Fibroblast of the conjunctiva (primary cell): ENCODE measurements at regions not wholly inside any gene's neighbourhood (a gene's known extent, or its start where the extent isn't known, plus 50 kb on each side); places are given as distances from the start of the nearest gene placed in this dataset.

Experiments used
- DNase-seq: peaks from one replicate; pipeline ENCODE4 v3.0.0-alpha.2; 2010; ENCODE audit warnings: low read depth

DNA sequence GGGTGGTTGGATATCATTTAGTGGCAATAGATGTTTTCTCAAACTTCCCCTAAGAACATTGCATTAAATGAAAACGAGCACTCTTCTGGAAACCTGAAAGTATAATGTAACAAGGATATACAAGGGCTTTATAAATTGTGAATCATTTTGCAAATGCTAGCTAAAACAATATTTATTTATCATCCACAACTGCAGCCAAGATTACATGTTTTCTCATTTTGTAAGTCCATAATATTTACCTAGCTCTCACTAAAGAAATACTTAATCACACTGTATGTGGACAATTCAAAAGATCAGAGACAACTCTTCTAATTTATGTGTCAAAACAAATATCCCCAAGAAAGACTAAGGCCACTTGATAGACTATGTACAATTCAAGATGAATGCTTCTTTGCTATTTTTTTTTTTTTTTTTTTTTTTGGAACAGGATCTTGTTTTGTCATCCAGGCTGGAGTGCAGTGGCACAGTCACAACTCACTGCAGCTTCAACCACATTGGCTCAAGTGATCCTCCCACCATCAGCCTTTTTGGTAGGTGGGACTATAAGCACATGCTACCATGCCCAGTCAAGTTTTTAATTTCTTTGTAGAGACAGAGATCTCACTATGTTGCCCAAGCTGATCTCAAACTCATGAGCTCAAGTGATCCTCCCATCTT lies 427.7 kb upstream of the THBS1 start:
- no peak for DNase-seq

DNA sequence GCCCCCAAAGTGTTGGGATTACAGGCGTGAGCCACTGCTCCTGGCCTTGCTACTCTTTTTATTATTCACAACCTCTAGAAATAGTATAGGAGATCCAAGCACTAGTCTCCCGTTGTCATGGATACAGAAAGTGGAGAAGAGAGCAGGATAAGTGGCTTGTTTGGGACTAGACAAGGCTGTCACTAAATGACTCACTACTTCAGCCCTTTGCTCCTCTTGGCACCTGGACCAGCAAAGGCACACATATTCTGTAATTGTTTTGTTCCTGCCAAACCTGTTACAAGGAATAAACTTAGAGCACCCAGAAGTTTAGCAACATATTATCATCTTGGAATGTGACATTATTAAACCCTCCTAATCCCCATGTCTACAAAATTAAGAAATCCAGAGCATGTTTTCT lies 427.2 kb upstream of the THBS1 start:
- no peak for DNase-seq

DNA sequence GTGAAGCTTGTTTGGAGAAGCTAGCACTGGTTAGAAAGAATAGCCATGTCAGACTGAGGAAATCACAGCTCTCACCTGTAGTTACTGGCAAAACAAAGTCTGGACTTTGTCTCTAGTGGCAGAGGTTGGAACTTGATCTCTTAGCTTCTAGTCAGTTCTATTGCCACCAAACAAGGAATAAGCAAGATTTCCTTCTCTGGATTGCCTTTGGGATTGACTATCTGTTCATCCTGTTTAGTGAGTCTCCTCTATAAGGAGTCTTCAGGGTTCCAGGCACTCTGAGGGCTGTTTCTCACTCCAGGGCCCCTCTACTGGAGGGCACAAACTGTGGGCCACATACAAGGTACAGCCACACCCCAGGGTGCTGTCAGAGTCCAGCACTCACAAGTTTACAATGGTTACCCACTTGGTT lies 426.6 kb upstream of the THBS1 start:
- DNase-seq: no peak

DNA sequence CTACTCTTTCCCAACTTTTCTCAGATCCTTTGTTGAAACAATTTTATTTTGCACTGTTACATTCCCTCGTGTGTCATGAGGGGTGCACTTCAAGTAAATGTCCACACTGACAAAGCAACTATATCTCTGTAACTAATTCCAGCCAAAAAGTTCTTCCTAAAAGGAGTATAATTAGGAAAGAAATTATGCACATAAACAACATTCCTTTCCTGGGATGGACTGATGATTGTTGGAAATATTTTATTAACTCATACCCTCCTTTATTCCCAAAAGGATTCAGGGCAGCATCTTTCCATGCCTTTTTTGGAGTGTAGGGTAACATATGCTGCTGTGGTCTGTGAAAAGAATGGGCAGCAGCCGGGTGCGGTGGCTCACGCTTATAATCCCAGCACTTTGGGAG lies 426.1 kb upstream of the THBS1 start:
- DNase-seq: no peak

DNA sequence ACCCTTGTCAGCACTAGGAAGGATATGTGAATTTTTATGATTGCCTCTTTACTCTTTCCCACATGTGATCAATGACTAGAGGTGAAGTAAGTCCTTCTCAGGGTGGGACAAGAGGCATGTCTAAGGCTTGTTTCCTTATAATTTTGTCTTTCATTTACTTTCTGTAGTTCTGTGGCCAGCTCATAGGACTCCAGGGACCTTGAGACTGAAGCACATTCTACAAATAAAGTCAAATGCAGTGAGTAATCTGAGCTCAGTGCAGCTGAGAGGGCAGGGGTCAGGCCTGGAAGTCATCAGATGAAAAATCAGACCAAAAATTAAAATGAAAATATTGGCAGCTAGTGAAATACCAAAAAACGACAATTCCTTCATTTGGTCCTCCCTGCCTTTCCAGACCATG lies 424.7 kb upstream of the THBS1 start:
- DNase-seq: peak; percentile 66

DNA sequence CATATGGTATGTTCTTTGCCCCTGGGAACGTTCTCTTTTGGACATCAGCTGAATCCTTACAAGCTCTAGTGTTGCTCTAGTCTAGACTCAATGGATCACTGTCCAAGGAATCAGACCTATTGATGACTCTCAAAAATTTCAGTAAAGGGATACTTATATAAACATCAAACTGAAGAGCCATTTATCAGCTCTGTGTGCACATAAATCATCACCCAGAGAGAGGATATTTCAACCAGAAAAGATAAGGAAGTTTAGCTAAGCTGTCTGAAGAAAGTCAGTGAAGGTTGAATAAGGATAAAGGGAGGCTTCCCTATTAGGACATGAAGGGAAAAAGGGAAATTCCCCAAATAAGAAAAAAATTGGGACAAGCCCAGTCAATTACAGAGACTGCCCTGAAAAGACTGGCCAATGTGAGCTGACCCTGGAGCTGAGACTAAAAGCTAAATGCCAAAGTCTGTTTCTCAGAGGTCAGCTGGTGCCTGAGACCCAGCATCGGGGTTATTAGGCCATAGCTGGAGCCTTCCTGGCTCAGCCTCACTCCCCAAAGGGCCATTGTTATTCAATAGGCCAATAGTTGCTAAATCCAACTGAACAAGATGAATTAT lies 424.1 kb upstream of the THBS1 start:
- DNase-seq: no peak

DNA sequence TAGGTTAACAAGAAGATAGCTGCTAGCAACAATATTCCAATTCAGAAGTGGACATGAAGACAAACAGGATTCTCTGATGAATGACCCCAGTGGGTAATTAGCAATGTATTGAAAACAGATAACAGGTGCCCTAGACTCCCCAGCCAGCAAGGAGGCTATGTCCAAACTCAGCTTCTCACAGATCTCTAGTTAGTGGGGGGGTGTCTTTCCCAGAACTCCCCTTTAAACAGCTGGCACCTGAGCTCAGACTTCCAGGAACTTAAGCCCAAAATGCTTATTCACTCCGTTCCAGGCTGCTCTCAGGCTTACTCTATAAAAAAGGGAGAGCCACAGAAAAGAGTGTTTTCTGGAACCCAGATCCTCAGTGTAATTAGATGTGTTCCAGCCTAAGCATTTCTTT lies 423.0 kb upstream of the THBS1 start:
- no peak for DNase-seq

DNA sequence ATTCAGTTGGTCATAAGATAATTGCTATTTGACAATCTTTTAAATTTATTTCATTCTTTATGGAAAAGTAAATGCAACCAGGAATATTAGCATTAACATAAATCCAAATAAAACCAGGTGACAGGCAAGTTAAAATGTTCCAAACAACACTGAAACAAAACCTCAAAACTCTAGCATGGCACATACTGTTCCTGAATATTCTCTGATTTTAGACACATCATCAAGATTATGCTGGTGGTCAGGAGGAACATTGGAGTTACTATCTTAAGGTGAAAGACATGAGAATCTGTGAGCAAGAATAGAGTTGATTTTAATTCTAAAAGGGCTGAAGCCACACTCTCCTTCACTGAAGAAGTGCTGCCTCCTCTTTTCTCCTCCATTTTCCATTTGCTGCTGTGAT lies 421.0 kb upstream of the THBS1 start:
- DNase-seq: no peak

DNA sequence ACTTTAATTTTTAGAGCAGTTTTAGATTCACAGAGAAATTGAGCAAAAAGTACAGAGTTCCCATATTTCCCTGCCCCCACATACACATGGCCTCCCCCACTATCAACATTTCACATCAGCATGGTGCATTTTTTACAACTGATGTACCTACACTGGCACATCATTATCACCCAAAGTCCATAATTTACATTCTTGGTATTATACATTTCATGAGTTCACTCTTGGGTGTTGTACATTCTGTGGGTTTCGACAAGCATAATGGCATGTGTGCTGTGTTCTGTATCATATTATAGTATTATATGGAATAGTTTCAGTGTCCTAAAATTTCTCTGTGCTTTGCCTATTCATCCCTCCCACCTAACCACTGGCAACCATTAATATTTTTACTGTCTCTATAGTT lies 419.8 kb upstream of the THBS1 start:
- no peak for DNase-seq

DNA sequence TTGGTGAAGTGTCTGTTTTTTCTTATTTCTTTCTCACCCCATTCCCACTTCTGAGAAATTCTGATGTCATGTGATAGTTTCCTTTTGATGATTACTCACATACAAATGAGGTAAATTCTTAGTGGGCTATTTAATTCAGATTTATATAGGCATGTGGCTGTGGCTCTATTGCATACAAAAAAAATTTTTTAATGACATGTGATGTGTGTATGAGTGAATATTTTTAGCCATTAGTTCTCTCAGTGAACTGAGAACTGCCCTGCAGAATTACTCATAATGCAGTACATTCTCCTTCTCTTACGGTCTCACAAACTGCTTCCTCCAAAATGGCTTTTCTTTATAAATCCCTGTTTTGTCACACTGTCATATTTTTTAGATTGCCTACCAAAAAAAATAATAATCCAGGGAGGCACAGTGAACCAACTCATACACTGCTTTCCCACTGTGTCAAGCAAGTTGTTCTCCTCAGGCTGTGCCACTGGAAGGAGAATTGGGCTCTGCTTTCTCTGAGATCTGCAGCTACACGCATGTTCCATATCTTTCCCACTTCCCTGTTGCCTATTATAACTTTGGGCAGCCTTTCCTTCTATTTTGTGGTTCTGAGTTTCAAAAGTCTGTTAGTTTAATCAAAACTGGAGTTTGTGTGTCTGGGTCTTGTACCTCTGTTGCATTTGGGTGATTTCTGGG lies 415.7 kb upstream of the THBS1 start:
- DNase-seq: no peak

DNA sequence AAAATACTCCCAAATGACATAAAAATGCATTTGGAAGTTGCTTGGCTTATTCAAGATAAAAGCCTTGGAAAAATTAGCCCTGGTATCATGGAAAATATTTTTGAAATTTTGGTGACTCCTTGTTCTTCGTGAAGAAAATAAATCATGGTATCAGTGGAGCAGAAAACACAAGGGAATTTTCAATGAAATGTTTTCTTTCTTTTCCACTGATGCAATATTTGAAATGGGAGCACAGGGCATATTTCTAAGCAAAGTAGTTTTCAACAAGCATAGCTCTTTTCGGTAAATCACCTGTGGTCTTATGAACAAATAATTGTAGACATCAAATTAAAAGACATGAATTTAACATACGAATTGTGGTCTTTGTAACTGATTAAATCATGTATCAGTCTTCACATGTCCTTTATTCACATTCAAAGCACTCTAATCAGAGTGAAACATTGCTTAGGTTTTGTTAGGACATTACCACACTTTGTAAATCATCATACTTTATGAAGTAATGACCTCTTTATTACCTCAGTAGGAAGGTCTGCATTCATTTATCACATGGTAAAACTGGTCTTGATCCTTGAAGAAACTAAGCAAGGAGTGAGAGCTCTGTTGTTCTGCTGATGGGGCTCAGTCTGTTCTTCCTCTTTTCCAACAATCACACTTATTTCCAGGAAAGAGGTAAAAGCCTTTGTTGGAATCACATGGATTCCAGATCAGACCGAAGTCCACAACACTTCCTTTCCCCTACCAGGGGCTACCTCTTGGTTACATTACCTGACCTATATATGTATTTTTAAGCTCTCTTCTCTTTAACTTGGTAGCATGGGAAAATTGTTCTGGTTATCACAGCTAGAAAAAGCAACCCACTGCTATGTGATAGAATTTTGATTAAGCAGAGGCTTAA lies 413.5 kb upstream of the THBS1 start:
- no peak for DNase-seq

DNA sequence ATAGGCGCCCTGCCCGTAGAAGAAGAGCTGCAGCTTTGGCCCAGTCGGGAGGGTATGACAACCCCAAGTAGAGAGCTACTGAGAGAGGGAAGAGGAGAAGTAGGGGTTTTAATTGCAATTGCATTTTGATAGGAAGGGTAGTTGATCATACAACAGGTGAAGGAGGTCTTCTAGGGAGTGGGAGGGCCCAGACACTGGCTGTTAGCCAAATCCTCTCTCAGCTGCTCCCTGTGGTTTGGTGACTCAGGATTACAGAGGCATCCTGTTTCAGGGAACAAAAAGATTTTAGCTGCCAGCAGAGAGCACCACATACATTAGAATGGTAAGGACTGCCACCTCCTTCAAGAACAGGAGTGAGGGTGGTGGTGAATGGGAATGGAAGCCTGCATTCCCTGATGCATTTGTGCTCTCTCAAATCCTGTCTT lies 408.9 kb upstream of the THBS1 start:
- peak; percentile 94 for DNase-seq

DNA sequence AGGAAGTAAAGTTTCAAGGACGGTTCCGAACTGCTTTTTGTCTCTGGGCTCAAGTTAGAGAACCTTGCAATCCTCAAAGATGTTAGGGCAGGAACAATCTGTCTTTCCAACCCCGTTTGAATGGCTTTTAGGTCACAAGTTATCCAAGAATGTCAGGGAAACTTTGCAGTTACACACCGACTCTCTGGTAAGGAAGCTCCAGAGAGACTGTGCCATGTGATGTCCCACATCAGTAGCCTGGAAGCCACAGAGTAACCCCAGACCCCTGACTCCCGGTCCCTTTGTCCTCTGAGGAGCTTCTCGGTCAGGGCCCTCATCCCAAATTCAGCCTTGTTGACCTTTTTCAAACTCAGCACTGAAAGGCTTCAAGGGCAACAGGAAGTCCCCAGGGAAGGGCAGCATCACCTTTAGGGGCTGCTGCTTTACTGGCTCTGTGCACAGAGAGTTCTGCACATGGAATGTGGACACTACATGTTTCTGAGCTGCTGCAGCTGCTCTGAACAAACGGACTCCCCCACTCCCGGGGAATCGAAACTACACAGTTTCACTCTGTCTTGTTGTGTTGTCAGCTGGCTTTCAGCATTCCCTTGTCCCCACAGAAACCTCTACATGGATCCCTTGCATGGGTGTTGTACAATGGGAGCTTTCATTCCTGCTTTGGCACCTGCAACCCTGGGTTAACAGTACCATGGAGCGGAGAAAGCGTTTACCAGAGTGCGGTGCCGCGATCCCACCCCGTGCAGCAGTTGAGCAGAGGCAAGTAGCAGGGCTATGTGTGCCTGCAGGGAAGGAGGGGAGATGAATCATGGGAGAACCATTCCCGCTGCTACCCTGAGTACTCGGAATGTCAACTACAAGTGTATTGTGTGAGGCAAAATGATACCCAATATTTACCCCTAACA lies 408.2 kb upstream of the THBS1 start:
- no peak for DNase-seq

DNA sequence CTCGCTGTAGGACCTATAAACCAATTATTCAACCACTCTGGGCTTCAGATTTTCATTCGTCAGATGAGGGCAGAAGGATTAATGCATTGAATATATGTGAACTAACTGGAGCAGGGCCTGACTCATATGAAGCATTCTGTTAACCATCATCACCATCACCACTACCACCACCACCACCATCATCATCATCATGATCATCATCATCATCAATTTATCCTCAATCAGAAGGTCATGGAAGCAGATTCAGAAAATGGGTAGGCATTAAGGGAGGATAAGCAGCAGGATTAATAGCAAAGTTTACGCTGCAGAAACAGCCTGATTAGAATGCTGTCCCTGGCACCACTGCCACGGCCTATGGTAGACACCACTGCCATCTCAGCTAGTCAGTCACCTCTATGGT lies 407.5 kb upstream of the THBS1 start:
- no peak for DNase-seq

DNA sequence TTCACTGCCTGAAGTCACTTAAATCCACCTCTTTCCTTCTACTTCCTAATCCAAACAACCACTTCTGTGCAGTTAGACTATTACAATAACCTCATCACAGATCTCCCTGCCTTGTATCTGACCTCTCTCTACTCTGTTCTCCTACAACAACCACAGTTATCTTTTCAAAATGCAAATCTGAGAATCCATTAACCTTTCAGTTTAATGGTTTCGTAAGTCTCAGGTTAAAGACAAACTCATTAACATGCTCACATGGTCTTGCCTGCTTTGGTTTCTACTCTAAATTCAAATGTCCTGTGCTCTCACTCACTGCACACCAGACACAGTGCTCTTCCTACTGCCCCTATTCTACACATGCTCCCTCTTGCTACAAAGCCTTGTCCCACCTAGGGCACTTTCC lies 406.5 kb upstream of the THBS1 start:
- no peak for DNase-seq

DNA sequence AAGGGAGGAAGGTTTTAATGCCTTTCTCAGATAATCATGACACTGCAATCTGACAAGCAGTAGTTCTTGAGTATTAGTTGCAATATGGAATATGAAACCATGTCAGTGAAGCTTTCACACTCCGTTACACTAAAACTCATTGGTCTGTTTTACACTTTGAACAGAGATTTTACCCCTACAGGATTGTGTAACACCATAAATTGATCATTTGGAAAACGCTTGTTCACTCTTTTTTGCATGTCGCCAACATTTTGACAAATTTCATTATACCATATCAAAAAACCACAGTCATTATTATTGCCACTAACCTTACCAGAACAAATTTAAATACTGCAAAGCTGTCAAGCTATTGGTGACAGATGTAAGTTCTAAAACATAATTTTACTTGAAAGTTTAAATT lies 404.8 kb upstream of the THBS1 start:
- DNase-seq: no peak

DNA sequence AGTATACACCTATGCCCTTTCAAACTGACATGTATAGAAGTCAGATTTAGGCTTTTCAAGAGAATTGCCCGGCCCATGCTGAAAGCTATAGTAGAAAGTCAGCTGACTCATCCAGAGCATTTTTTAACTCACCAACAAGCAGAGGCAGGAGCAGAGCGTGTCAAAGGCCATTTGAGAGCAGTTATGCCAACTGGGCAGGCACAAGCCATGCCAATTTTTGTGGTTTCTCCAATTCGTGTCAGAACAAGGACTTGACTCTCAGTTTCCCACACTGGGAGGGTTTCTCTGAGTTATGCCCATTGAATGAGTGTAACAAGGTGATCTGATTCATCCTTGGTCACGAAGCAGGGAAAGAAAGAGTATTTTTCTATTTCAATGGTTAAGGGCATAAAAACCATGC lies 403.3 kb upstream of the THBS1 start:
- no peak for DNase-seq

DNA sequence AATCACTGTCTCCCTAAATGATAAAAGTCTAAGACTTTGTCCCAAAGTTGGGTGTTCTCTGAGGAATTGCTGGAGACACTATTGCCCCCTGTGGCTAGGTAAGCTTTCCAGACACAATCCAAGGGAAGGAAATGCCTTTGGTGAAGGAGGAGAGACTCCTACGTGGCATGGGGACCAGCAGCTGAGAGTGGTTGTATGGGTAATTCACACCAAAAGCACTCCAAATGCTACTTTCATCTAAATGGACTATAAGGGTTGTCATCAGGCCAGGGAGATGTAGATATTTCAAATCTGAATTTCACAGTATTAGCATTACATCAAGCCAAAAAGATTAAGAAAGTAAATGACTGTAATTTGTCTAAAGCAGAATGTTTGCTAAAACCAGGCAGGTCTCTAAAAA lies 400.8 kb upstream of the THBS1 start:
- no peak for DNase-seq

DNA sequence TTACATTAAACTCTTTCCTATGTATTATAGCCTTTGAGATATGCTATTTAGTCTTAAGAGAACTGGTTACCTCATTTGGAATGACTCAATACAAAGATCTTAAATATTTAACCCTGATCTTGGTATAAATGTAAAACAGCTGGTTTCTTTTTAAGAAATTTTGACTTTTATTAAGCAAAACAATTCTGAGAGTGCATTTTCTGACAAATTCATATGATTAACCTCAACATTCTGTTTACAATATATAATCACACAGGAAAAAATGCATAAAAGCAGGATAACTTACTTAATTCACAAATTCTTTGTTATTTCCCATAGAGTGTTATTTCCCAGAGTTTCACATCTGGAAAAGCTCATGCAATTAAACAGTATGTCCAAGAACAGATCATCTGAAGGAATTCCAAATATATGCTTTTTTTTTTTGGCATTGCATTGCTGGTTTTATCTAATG lies 400.4 kb upstream of the THBS1 start:
- DNase-seq: peak; percentile 49

DNA sequence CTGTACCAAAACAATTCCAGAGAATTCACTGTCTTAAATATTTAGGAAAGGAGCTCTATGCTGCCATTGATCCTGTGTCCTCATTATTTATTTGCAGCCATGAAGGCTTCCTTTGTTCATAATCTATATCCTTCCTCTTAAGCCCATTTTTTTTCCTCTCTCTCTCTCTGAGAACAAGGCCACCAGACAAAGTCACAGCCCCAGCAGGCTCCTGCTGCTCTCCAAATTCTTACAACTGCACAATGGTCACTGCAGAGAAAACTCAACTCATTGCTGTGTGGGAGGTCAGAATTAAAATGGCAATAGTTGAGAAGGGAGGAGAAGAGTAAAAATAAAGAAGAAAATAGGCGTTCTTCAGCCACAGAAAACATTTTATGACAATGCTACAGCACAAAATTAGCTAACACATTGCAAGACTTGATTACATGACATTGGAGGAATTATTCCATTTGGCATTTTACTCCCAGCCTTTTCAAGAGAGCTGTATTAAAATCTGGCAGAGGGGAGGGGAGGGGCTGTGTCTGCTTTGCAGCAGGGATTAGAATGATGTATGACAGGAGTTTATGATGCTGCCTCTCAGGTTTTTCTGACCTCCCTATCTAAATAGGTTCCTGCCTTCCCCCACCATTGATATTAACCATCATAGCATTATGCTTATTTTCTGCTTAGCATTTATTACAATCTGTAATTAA lies 399.7 kb upstream of the THBS1 start:
- DNase-seq: no peak

DNA sequence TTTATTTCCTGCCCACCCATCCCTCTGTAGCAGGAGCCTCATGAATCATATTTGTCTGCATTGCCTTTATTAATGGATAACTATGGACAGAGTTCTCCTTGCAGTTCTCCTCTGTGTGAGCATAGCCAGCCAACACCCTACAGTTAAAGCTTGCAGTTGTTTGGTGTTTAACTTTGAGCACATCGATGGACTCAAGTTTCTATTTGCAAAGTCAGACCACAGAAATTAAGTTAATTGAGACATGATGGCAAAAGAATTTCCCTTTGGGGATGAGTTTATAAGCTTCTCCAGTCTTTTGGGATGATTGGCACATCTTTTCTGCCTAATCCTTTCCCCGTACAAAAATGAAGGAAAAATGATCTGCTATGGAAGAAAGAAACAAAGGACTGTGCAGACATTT lies 398.9 kb upstream of the THBS1 start:
- peak; percentile 69 for DNase-seq
